Parathyroid adenoma (tissue), 2 donors: ENCODE measurements at regions not wholly inside any gene's neighbourhood (a gene's known extent, or its start where the extent isn't known, plus 50 kb on each side); places are given as distances from the start of the nearest gene placed in this dataset.

Source experiments
- H2AFZ ChIP-seq: fragments of 300-600 bp; sonication (generic); one replicate; pipeline ENCODE4 v1.7.0; 2017; ENCODE audit warnings: antibody characterized with exemption, mild to moderate bottlenecking
- H3K27ac ChIP-seq: fragments of 300-600 bp; sonication (generic); one replicate; pipeline ENCODE4 v1.7.0; 2017
- H3K27me3 ChIP-seq: fragments of 300-600 bp; sonication (generic); one replicate; pipeline ENCODE4 v1.7.0; 2017; ENCODE audit warnings: low read length; ENCODE audit not compliant: control insufficient read depth, insufficient read depth
- H3K36me3 ChIP-seq: fragments of 300-600 bp; sonication (generic); one replicate; pipeline ENCODE4 v1.7.0; 2017; ENCODE audit warnings: low read length; ENCODE audit not compliant: control insufficient read depth, insufficient read depth
- H3K4me1 ChIP-seq: fragments of 300-600 bp; sonication (generic); one replicate; pipeline ENCODE4 v1.7.0; 2017; ENCODE audit warnings: control low read depth
- H3K4me2 ChIP-seq: fragments of 300-600 bp; sonication (generic); one replicate; pipeline ENCODE4 v1.7.0; 2017; ENCODE audit warnings: low read length
- H3K4me3 ChIP-seq: fragments of 300-600 bp; sonication (generic); one replicate; pipeline ENCODE4 v1.7.0; 2017; ENCODE audit warnings: low read depth, low read length
- H3K79me2 ChIP-seq: fragments of 300-600 bp; sonication (generic); one replicate; pipeline ENCODE4 v1.7.0; 2017; ENCODE audit warnings: control low read depth
- H3K9ac ChIP-seq: fragments of 300-600 bp; sonication (generic); one replicate; pipeline ENCODE4 v1.7.0; 2017; ENCODE audit warnings: mild to moderate bottlenecking
- H3K9me3 ChIP-seq: fragments of 300-600 bp; sonication (generic); one replicate; pipeline ENCODE4 v1.7.0; 2017; ENCODE audit warnings: low read length; ENCODE audit not compliant: control insufficient read depth
- CTCF ChIP-seq: fragments of 300-600 bp; sonication (generic); IDR thresholded peaks from one replicate; pipeline ENCODE4 v1.7.0; 2017; ENCODE audit warnings: antibody characterized with exemption, mild to moderate bottlenecking
- donor health status: primary hyperparathyroidism.

- no peaks in the 10 kb centered on the region for H3K27me3 ChIP-seq
- no peak overlapping the region for H2AFZ ChIP-seq
- H3K9me3 ChIP-seq, result no peaks in the 10 kb centered on the region
- H3K4me1 ChIP-seq, result no peaks in the 10 kb centered on the region
- no peak overlapping the region for H3K9ac ChIP-seq
- no peak overlapping the region for H3K4me2 ChIP-seq
- H3K4me3 ChIP-seq, result no peak overlapping the region
- H3K79me2 ChIP-seq, result no peaks in the 10 kb centered on the region
- no peak for TF ChIP-seq CTCF
- no peak overlapping the region for H3K27ac ChIP-seq
- H3K36me3 ChIP-seq, result no peaks in the 10 kb centered on the region
These were observed 197.5 kb upstream of the TSC22D2 start for GRCh38 chr3:150210461-150211110.

DNA sequence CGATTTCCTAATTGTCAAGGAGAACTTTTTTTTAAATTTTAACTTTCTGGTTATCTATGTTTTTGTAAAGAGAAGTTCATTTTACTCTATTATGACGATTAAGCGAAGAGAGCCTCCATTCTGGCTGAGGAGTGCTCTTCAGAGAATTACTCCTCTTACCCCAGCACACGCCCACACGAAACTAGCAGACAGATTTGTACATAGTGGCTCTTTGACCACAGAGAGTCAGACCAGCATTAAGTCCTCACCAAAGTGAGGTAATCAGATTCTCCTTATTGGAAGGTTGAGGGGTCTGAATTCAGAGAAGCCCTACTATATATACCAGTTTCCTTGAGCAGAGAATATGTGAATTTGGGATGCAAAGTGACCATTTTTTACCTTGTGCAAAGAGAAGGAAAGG, 204.8 kb upstream of the TSC22D2 start:
- TF ChIP-seq CTCF, result no peak
- H3K36me3 ChIP-seq, result no peaks in the 10 kb centered on the region
- no peaks in the 10 kb centered on the region for H3K9me3 ChIP-seq
- no peak overlapping the region for H2AFZ ChIP-seq
- no peak overlapping the region for H3K9ac ChIP-seq
- H3K79me2 ChIP-seq, result no peaks in the 10 kb centered on the region
- H3K4me1 ChIP-seq, result no peaks in the 10 kb centered on the region
- H3K27ac ChIP-seq, result no peak overlapping the region
- H3K27me3 ChIP-seq, result no peaks in the 10 kb centered on the region
- no peak overlapping the region for H3K4me2 ChIP-seq
- H3K4me3 ChIP-seq, result no peak overlapping the region

DNA sequence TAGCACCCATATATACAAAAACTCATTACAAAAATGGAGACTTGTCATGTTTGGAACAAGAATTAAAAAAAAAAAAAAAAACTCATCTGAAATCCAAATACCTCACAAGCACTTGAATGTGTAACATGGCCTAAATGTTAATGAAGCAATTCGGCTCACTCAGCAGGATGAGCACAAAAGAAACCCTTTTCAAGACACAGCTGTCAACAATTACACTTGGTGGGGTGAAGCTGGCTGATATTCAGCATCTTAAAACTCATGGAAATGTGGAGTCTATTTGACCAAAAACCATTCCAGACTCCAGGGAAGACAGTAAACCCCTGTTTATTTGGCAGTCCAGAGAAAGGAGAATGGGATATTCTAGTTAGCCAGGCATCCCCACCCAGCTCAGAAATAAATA, 205.4 kb upstream of the TSC22D2 start:
- Histone ChIP-seq H3K4me3 (no peak overlapping the region), H3K79me2 (no peaks in the 10 kb centered on the region)

DNA sequence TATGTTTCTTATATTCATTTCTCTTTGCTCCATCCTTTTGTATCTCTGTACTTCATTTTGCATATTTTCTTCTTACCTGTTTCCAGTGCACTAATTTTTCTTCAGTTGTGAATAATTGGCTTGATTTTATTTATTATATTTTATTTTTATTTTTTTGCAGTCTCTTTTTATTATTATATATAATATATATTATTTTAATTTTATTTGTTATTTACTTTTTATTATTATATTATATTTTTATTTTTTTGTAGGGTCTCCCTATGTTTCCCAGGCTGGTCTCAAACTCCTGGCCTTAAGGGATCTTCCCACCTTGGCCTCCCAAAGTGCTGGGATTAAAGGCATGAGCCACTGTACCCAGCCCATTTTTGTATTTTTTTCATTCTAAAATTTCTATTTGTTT, 213.1 kb upstream of the TSC22D2 start:
- no peaks in the 10 kb centered on the region for H3K27me3 ChIP-seq
- no peak overlapping the region for H3K4me2 ChIP-seq
- H3K27ac ChIP-seq, result no peak overlapping the region
- no peaks in the 10 kb centered on the region for H3K9me3 ChIP-seq
- H3K4me1 ChIP-seq, result no peaks in the 10 kb centered on the region
- TF ChIP-seq CTCF, result no peak
- no peak overlapping the region for H2AFZ ChIP-seq
- H3K79me2 ChIP-seq, result no peaks in the 10 kb centered on the region
- no peak overlapping the region for H3K9ac ChIP-seq
- no peaks in the 10 kb centered on the region for H3K36me3 ChIP-seq
- H3K4me3 ChIP-seq, result no peak overlapping the region

More for the DNA sequence above, 205.4 kb upstream of the TSC22D2 start:
- no peak overlapping the region for H3K4me2 ChIP-seq
- no peaks in the 10 kb centered on the region for H3K9me3 ChIP-seq
- TF ChIP-seq CTCF, result no peak
- H3K9ac ChIP-seq, result no peak overlapping the region
- no peaks in the 10 kb centered on the region for H3K36me3 ChIP-seq
- H3K27ac ChIP-seq, result no peak overlapping the region
- H2AFZ ChIP-seq, result no peak overlapping the region
- H3K27me3 ChIP-seq, result no peaks in the 10 kb centered on the region
- H3K4me1 ChIP-seq, result no peaks in the 10 kb centered on the region

DNA sequence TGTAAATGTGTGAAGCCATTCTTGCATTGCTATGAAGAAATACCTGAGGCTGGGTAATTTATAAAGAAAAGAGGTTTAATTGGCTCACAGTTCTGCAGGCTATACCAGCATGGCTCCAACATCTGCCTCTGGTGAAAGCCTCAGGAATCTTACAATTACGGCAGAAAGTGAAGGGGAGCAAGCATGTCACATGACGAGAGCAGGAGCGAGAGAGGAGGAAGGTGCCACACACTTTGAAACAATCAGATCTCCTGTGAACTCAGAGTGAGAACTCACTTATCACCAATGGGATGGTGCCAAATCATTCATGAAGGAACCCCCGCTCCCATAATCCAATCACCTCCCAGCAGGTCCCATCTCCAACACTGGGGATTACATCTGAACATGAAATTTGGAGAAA, 213.6 kb upstream of the TSC22D2 start:
- H3K9ac ChIP-seq, result no peak overlapping the region
- H3K4me2 ChIP-seq, result no peak overlapping the region
- H3K27me3 ChIP-seq, result no peaks in the 10 kb centered on the region

More for the DNA sequence above, 213.6 kb upstream of the TSC22D2 start:
- TF ChIP-seq CTCF, result no peak
- Histone ChIP-seq H3K79me2 (no peaks in the 10 kb centered on the region), H3K4me1 (no peaks in the 10 kb centered on the region), H3K4me3 (no peak overlapping the region), H3K36me3 (no peaks in the 10 kb centered on the region), H3K27ac (no peak overlapping the region), H3K9me3 (no peaks in the 10 kb centered on the region), H2AFZ (no peak overlapping the region)
